ENCODE measurements at regions not wholly inside any gene's neighbourhood (a gene's known extent, or its start where the extent isn't known, plus 50 kb on each side); places are given as distances from the start of the nearest gene placed in this dataset.

DNA sequence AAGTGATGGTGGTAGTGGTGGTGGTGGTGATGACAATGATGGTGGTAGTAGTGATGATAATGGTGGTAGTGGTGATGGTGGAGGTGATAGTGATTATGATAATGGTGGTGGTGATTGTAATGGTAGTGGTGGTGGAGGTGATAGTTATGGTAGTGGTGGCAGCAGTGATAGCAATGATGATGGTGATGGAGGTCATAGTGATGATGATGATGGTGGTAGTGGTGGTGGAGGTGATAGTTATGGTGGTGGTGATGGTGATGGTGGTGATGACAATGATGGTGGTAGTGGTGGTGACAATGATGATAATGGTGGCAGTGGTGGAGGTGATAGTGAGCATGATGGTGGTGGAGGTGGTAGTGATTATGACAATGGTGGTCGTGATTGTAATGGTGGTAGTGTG, 191.7 kb upstream of the RNF32 start:
- TF ChIP-seq, protein P1, sequence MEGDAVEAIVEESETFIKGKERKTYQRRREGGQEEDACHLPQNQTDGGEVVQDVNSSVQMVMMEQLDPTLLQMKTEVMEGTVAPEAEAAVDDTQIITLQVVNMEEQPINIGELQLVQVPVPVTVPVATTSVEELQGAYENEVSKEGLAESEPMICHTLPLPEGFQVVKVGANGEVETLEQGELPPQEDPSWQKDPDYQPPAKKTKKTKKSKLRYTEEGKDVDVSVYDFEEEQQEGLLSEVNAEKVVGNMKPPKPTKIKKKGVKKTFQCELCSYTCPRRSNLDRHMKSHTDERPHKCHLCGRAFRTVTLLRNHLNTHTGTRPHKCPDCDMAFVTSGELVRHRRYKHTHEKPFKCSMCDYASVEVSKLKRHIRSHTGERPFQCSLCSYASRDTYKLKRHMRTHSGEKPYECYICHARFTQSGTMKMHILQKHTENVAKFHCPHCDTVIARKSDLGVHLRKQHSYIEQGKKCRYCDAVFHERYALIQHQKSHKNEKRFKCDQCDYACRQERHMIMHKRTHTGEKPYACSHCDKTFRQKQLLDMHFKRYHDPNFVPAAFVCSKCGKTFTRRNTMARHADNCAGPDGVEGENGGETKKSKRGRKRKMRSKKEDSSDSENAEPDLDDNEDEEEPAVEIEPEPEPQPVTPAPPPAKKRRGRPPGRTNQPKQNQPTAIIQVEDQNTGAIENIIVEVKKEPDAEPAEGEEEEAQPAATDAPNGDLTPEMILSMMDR (IDR thresholded peaks at IDR 0.05; ENCODE audit: poor library complexity, severe bottlenecking), result no peak
- no peak for TF ChIP-seq EZH2 (IDR thresholded peaks at IDR 0.05; ENCODE audit: borderline replicate concordance, insufficient read depth, low read length, poor library complexity, severe bottlenecking)

Data from neural cell (in vitro differentiated cells).